MCF 10A (cell line): ENCODE measurements at regions not wholly inside any gene's neighbourhood (a gene's known extent, or its start where the extent isn't known, plus 50 kb on each side); places are given as distances from the start of the nearest gene placed in this dataset.

Experiments
- BruUV-seq: library from RNA; stranded (reverse); fragments of 400-500 nt; replicated peaks from 2 replicates; lab custom pipeline; 2021; lab: Mats Ljungman, UMichigan
- CTCF ChIA-PET: fragments of 300-600 bp; sonication (Branson Sonifier 250); formaldehyde crosslinking; extraction: SDS; loops from one replicate; lab custom pipeline; 2021; ENCODE audit warnings: antibody characterized with exemption, inconsistent platforms; lab: Yijun Ruan, JAX
- POLR2A ChIA-PET: fragments of 300-600, 350-650 bp; sonication (Branson Sonifier 250); formaldehyde crosslinking; extraction: SDS; loops from one replicate; lab custom pipeline; 2020; ENCODE audit warnings: antibody characterized with exemption, inconsistent platforms; lab: Yijun Ruan, JAX
- DNase-seq: peaks from one replicate; pipeline ENCODE4 v3.0.0-alpha.2; 2018; ENCODE audit not compliant: unreplicated experiment
- H3K27ac Mint-ChIP-seq: one replicate; pipeline ENCODE4 v1.8.0; 2022; ENCODE audit warnings: mild to moderate bottlenecking, low read depth, mixed read lengths; ENCODE audit not compliant: unreplicated experiment
- H3K27me3 Mint-ChIP-seq: one replicate; pipeline ENCODE4 v1.8.0; 2022; ENCODE audit warnings: mixed read lengths; ENCODE audit not compliant: insufficient read depth, unreplicated experiment
- H3K36me3 Mint-ChIP-seq: one replicate; pipeline ENCODE4 v1.8.0; 2022; ENCODE audit warnings: mild to moderate bottlenecking, moderate library complexity, mixed read lengths; ENCODE audit not compliant: insufficient read depth, unreplicated experiment
- H3K4me1 Mint-ChIP-seq: one replicate; pipeline ENCODE4 v1.8.0; 2022; ENCODE audit warnings: mixed read lengths; ENCODE audit not compliant: insufficient read depth, unreplicated experiment
- H3K4me3 Mint-ChIP-seq: one replicate; pipeline ENCODE4 v1.8.0; 2022; ENCODE audit warnings: mild to moderate bottlenecking, moderate library complexity, mixed read lengths; ENCODE audit not compliant: unreplicated experiment
- H3K9me3 Mint-ChIP-seq: one replicate; pipeline ENCODE4 v1.8.0; 2022; ENCODE audit warnings: mixed read lengths; ENCODE audit not compliant: unreplicated experiment
- CTCF ChIP-seq: fragments of 200-600 bp; IDR thresholded peaks from one replicate; pipeline ENCODE4 v1.8.0; 2022; ENCODE audit warnings: antibody characterized with exemption, mild to moderate bottlenecking; ENCODE audit not compliant: unreplicated experiment
- intact Hi-C: fragments of 100-400 bp; cut with micrococcal nuclease; formaldehyde crosslinking; loops from 2 replicates; pipeline ENCODE4 v1.14.1; 2022

GRCh38 chr5:52204310-52204709 lies 583.4 kb upstream of the ITGA1 start:
- H3K36me3 Mint-ChIP-seq, result no peaks in the 10 kb centered on the region
- POLR2A ChIA-PET, result no interaction called here
- BruUV-seq, result no TSS peak
- no peak overlapping the region for H3K4me3 Mint-ChIP-seq
- DNase-seq, result no peak
- intact Hi-C loops, result no loop called here
- H3K27me3 Mint-ChIP-seq, result peaks cover 65% of the 10 kb centered on the region
- no peak for TF ChIP-seq CTCF
- H3K27ac Mint-ChIP-seq, result no peak overlapping the region
- CTCF ChIA-PET, result no interaction called here
- no peaks in the 10 kb centered on the region for H3K9me3 Mint-ChIP-seq
- no peaks in the 10 kb centered on the region for H3K4me1 Mint-ChIP-seq
